ENCODE measurements at regions not wholly inside any gene's neighbourhood (a gene's known extent, or its start where the extent isn't known, plus 50 kb on each side); places are given as distances from the start of the nearest gene placed in this dataset.

DNA sequence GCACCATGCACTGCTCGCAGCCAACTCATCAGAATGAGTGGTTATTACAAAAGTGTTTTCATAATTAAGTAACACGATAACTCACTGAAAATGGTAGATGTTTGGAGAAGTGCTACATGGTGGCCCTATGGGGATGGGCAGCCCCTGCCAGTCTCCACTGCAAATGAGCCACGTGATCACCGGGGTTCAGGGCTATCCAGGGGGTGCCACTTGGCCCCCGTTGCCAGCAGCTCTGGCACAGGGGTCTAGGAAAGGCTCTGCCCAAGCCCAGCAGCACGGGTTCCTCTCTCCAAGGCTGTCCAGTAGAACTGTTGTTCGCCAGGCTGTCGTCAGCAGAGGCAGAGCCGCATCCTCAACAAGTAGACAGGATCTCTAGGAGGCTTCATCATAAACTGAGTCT, 382.1 kb upstream of the B3GAT1 start:
- TF ChIP-seq CTCF (IDR thresholded peaks at IDR 0.05 in 4 of 5, conservative IDR thresholded peaks at IDR 0.05 in 1 of 5) = no peak
- TF ChIP-seq POLR2A (IDR thresholded peaks at IDR 0.05) = no peak
